ENCODE measurements at regions not wholly inside any gene's neighbourhood (a gene's known extent, or its start where the extent isn't known, plus 50 kb on each side); places are given as distances from the start of the nearest gene placed in this dataset.

DNA sequence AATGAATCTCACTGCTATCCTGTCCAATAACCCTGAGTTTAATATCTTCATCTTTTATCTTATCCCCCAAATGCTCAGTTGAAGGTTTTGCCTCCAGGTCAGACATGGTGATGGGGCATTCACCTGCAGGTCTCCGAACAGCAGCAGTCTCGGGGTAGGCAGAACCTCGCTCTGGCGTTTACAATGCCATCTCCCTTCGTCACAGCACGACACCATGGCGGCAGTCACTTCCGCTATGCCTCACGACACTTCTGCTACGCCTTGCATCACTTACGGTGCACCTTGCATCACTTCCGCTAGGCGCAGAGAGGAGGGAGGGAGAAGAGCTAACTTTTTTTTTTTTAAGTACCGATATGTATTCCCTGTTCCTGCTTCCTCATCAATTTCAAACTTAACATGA lies 194.9 kb downstream of the BCAS1 start:
- TF ChIP-seq, protein P1, sequence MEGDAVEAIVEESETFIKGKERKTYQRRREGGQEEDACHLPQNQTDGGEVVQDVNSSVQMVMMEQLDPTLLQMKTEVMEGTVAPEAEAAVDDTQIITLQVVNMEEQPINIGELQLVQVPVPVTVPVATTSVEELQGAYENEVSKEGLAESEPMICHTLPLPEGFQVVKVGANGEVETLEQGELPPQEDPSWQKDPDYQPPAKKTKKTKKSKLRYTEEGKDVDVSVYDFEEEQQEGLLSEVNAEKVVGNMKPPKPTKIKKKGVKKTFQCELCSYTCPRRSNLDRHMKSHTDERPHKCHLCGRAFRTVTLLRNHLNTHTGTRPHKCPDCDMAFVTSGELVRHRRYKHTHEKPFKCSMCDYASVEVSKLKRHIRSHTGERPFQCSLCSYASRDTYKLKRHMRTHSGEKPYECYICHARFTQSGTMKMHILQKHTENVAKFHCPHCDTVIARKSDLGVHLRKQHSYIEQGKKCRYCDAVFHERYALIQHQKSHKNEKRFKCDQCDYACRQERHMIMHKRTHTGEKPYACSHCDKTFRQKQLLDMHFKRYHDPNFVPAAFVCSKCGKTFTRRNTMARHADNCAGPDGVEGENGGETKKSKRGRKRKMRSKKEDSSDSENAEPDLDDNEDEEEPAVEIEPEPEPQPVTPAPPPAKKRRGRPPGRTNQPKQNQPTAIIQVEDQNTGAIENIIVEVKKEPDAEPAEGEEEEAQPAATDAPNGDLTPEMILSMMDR (IDR thresholded peaks at IDR 0.05): no peak
- TF ChIP-seq POLR2AphosphoS5 (IDR thresholded peaks at IDR 0.05): no peak
